ENCODE measurements at regions not wholly inside any gene's neighbourhood (a gene's known extent, or its start where the extent isn't known, plus 50 kb on each side); places are given as distances from the start of the nearest gene placed in this dataset.

DNA sequence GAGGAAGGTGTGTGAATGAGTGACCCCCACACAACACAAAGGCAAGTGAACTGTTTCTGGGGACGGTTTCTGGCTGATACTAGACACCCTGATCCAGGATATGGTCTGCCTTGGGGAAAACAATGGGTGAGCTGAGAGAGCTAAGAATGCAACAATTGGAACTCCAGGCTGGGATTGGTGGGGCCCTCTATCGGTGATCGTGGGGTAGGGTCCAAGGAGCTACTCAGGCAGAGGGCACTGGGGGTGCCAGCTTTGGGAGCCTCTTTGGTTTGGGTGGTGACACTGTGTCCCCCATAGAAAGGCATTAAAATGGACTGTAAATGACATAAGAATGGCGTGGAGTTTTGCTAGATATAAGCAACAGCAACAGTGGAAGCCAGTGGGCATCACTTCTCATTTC lies 439.1 kb downstream of the DMAC1 start:
- H3K4me3 ChIP-seq: no peak overlapping the region
- 63 to 67% (median 65%) methylated on average over 4 of the region's 4 CpGs for WGBS, 3 donors
- no peak overlapping the region for H3K27ac ChIP-seq
- TF ChIP-seq EP300 (IDR thresholded peaks at IDR 0.05) (no peak), CTCF (IDR thresholded peaks at IDR 0.05) (no peak), POLR2A (IDR thresholded peaks at IDR 0.05) (no peak)
- no peaks in the 10 kb centered on the region for H3K36me3 ChIP-seq
- H3K27me3 ChIP-seq: no peaks in the 10 kb centered on the region
- H3K4me1 ChIP-seq (ENCODE audit: insufficient read depth): no peaks in the 10 kb centered on the region
- H3K9me3 ChIP-seq: no peaks in the 10 kb centered on the region
- DNase-seq: no peak
- intact Hi-C loops (cut with DNase I): no loop called here

GRCh38 chr9:7358876-7359275 lies 440.7 kb downstream of the DMAC1 start:
- Histone ChIP-seq H3K36me3 (no peaks in the 10 kb centered on the region), H3K27me3 (no peaks in the 10 kb centered on the region), H3K4me1 (ENCODE audit: insufficient read depth) (no peaks in the 10 kb centered on the region), H3K9me3 (no peaks in the 10 kb centered on the region), H3K27ac (no peak overlapping the region), H3K4me3 (no peak overlapping the region)
- no peak for TF ChIP-seq CTCF (IDR thresholded peaks at IDR 0.05)
- no peak for TF ChIP-seq EP300 (IDR thresholded peaks at IDR 0.05)
- TF ChIP-seq POLR2A (IDR thresholded peaks at IDR 0.05): no peak
- DNase-seq: no peak
- intact Hi-C loops (cut with DNase I): no loop called here

DNA sequence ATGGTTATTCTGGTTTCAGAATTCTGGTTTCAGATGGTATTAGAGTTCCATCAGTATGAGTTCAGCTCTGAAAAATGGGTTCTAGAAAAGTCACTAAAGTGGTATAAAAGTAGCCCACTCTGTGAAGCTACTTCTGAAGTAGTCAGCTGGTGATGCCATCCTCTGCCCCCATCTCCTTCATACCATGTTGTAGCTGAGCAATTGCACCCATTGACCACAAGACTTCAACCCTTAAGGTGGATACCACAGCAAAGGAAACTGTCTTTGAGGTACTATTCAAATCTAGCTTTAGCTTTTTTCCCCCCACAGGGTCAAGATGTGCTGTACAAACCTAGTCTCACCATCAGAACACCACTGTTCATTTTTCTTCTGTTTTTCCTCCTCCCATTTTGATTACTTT lies 444.9 kb downstream of the DMAC1 start:
- no peak overlapping the region for H3K4me3 ChIP-seq
- no peak overlapping the region for H3K27ac ChIP-seq
- H3K27me3 ChIP-seq: no peaks in the 10 kb centered on the region
- H3K36me3 ChIP-seq: no peaks in the 10 kb centered on the region
- intact Hi-C loops (cut with DNase I): no loop called here
- H3K4me1 ChIP-seq (ENCODE audit: insufficient read depth): no peaks in the 10 kb centered on the region
- DNase-seq: no peak
- TF ChIP-seq CTCF (IDR thresholded peaks at IDR 0.05): no peak
- no peaks in the 10 kb centered on the region for H3K9me3 ChIP-seq

- Histone ChIP-seq H3K4me1 (ENCODE audit: insufficient read depth) (no peaks in the 10 kb centered on the region), H3K36me3 (no peaks in the 10 kb centered on the region), H3K9me3 (no peaks in the 10 kb centered on the region), H3K27me3 (no peaks in the 10 kb centered on the region), H3K27ac (no peak overlapping the region), H3K4me3 (no peak overlapping the region)
- no peak for DNase-seq
- TF ChIP-seq POLR2A (IDR thresholded peaks at IDR 0.05): no peak
- no peak for TF ChIP-seq CTCF (IDR thresholded peaks at IDR 0.05)
- no peak for TF ChIP-seq EP300 (IDR thresholded peaks at IDR 0.05)
- intact Hi-C loops (cut with DNase I): no loop called here
Measured at GRCh38 chr9:7348692-7349091, 450.9 kb downstream of the DMAC1 start.

DNA sequence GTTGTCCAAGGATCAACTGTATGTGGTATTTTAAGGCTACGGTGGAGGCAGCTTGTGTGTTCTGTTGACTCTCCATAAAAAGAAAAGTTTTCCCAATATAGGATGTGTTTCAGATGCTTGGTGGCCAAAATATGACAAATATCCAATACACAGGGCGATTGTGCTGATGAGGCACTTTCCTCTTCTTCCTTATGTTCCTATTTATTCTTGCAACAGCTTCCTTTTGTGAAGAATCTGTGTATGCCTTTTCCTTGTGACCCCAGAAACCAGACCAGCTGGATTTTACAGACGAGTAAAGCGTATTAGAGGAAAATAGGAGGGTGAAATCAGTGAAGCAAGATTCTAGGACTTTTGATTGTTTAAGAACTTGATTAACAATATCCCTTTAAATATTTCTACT lies 452.0 kb downstream of the DMAC1 start:
- no peaks in the 10 kb centered on the region for H3K36me3 ChIP-seq
- no peak for DNase-seq
- no peak overlapping the region for H3K27ac ChIP-seq
- intact Hi-C loops (cut with DNase I): no loop called here
- no peaks in the 10 kb centered on the region for H3K4me1 ChIP-seq (ENCODE audit: insufficient read depth)
- 28 to 34% (median 33%) methylated on average over 4 of the region's 4 CpGs for WGBS, 3 donors
- TF ChIP-seq CTCF (IDR thresholded peaks at IDR 0.05): no peak
- no peak for TF ChIP-seq EP300 (IDR thresholded peaks at IDR 0.05)
- no peak for TF ChIP-seq POLR2A (IDR thresholded peaks at IDR 0.05)
- H3K4me3 ChIP-seq: no peak overlapping the region
- no peaks in the 10 kb centered on the region for H3K9me3 ChIP-seq
- H3K27me3 ChIP-seq: no peaks in the 10 kb centered on the region
